IMR-90 (cell line): ENCODE measurements at regions not wholly inside any gene's neighbourhood (a gene's known extent, or its start where the extent isn't known, plus 50 kb on each side); places are given as distances from the start of the nearest gene placed in this dataset.

Experiments
- ATAC-seq: fragments of 200-7000 bp; cut with Tn5 transposase; 2 replicates; pipeline ENCODE4 v1.9.1; 2020; ENCODE audit warnings: low read depth, mild to moderate bottlenecking, moderate library complexity
- BruUV-seq: library from RNA; stranded (reverse); fragments of 400-500 nt; replicated peaks from 2 replicates; lab custom pipeline; 2021; lab: Mats Ljungman, UMichigan
- CTCF ChIA-PET: fragments of 300-600 bp; formaldehyde crosslinking; extraction: SDS; loops from one replicate; lab custom pipeline; 2021; ENCODE audit warnings: antibody characterized with exemption; lab: Yijun Ruan, JAX
- POLR2A ChIA-PET: fragments of 300-600 bp; sonication (Branson Sonifier 250); formaldehyde crosslinking; loops from one replicate; lab custom pipeline; 2022; ENCODE audit warnings: antibody characterized with exemption; ENCODE audit not compliant: unreplicated experiment; lab: Charles Lee
- DNase-seq: peaks from one replicate; pipeline ENCODE4 v3.0.0; 2013
- H2AFZ ChIP-seq: replicated peaks from 2 replicates; pipeline ENCODE3; 2013; ENCODE audit warnings: low read length, mild to moderate bottlenecking; ENCODE audit not compliant: poor library complexity
- H2AK5ac ChIP-seq: 2 replicates; pipeline ENCODE4 v1.6.1; 2013; ENCODE audit warnings: low read depth, low read length, inconsistent platforms
- H2AK9ac ChIP-seq: replicated peaks from 2 replicates; pipeline ENCODE3; 2013; ENCODE audit warnings: mild to moderate bottlenecking, low read depth, low read length, moderate library complexity; ENCODE audit not compliant: poor library complexity
- H2BK120ac ChIP-seq: 2 replicates; pipeline ENCODE4 v1.6.1; 2013; ENCODE audit warnings: low read depth, low read length, inconsistent platforms
- H2BK15ac ChIP-seq: 3 replicates; pipeline ENCODE4 v1.6.1; 2013; ENCODE audit warnings: low read depth, low read length, inconsistent platforms
- H2BK20ac ChIP-seq: 2 replicates; pipeline ENCODE4 v1.6.1; 2013; ENCODE audit warnings: low read depth, mild to moderate bottlenecking, inconsistent platforms, low read length, moderate library complexity
- H2BK5ac ChIP-seq: 2 replicates; pipeline ENCODE4 v1.6.1; 2013; ENCODE audit warnings: mild to moderate bottlenecking, low read depth, low read length, inconsistent platforms; ENCODE audit not compliant: poor library complexity, severe bottlenecking
- H3K14ac ChIP-seq: replicated peaks from 2 replicates; pipeline ENCODE4 v1.6.1; 2013; ENCODE audit warnings: low read depth, low read length, inconsistent platforms
- H3K18ac ChIP-seq: 2 replicates; pipeline ENCODE4 v1.6.1; 2013; ENCODE audit warnings: low read depth, low read length, control low read depth
- H3K23ac ChIP-seq: 2 replicates; pipeline ENCODE4 v1.6.1; 2013; ENCODE audit warnings: low read depth, low read length, inconsistent platforms
- H3K27ac ChIP-seq: 2 replicates; pipeline ENCODE4 v1.5.1; 2013; ENCODE audit warnings: mild to moderate bottlenecking, control low read depth, low read length; ENCODE audit not compliant: insufficient read depth
- H3K27me3 ChIP-seq: 2 replicates; pipeline ENCODE4 v1.6.1; 2013; ENCODE audit warnings: low read length; ENCODE audit not compliant: control insufficient read depth, insufficient read depth
- H3K36me3 ChIP-seq: 2 replicates; pipeline ENCODE4 v1.6.1; 2013; ENCODE audit warnings: low read length, mixed read lengths; ENCODE audit not compliant: control insufficient read depth, insufficient read depth
- H3K4ac ChIP-seq: 2 replicates; pipeline ENCODE4 v1.6.1; 2013; ENCODE audit warnings: low read depth, low read length, inconsistent platforms
- H3K4me1 ChIP-seq: 2 replicates; pipeline ENCODE4 v1.6.1; 2013; ENCODE audit warnings: low read length, mixed read lengths; ENCODE audit not compliant: control insufficient read depth, insufficient read depth
- H3K4me2 ChIP-seq: 2 replicates; pipeline ENCODE4 v1.6.1; 2013; ENCODE audit warnings: low read depth, mild to moderate bottlenecking, control low read depth, low read length, moderate library complexity
- H3K4me3 ChIP-seq: 2 replicates; pipeline ENCODE4 v1.5.1; 2013; ENCODE audit warnings: low read depth, mild to moderate bottlenecking, control low read depth, low read length, moderate library complexity; ENCODE audit not compliant: insufficient read depth
- H3K56ac ChIP-seq: 2 replicates; pipeline ENCODE4 v1.6.1; 2013; ENCODE audit warnings: low read length, inconsistent platforms; ENCODE audit not compliant: insufficient read depth; ENCODE audit errors: extremely low read depth
- H3K79me1 ChIP-seq, 2 experiments: 2 replicates each; pipeline ENCODE4 v1.6.1; 2013; ENCODE audit warnings: low read length in 2 of 2, inconsistent platforms in 1 of 2, low read depth in 1 of 2
- H3K9ac ChIP-seq: 2 replicates; pipeline ENCODE4 v1.6.1; 2013; ENCODE audit warnings: low read depth, low read length, control low read depth
- H3K9me1 ChIP-seq: 2 replicates; pipeline ENCODE4 v1.6.1; 2013; ENCODE audit warnings: low read length, inconsistent platforms; ENCODE audit not compliant: insufficient read depth
- H3K9me3 ChIP-seq: 2 replicates; pipeline ENCODE4 v1.6.1; 2013; ENCODE audit warnings: low read length; ENCODE audit not compliant: control insufficient read depth, insufficient read depth
- H4K20me1 ChIP-seq: 2 replicates; pipeline ENCODE4 v1.6.1; 2013; ENCODE audit warnings: low read length, inconsistent platforms; ENCODE audit not compliant: insufficient read depth
- H4K5ac ChIP-seq: 2 replicates; pipeline ENCODE4 v1.6.1; 2013; ENCODE audit warnings: mild to moderate bottlenecking, low read depth, low read length, control low read depth
- H4K8ac ChIP-seq, 2 experiments: 2 replicates each; pipeline ENCODE4 v1.6.1; 2013; ENCODE audit warnings: low read depth in 2 of 2, low read length in 2 of 2, control low read depth in 1 of 2, inconsistent platforms in 1 of 2
- H4K91ac ChIP-seq: 2 replicates; pipeline ENCODE4 v1.6.1; 2013; ENCODE audit warnings: low read depth, low read length, inconsistent platforms; ENCODE audit not compliant: insufficient read depth
- BHLHE40 ChIP-seq: fragments of 150-350 bp; IDR thresholded peaks from 2 replicates; pipeline ENCODE4 v1.6.1; 2016; ENCODE audit warnings: mild to moderate bottlenecking, low read depth, low read length
- CEBPB ChIP-seq: IDR thresholded peaks from 2 replicates; pipeline ENCODE4 v1.6.1; 2012; ENCODE audit warnings: low read depth, low read length, improper control_type of control experiment
- CHD1 ChIP-seq: IDR thresholded peaks from 2 replicates; pipeline ENCODE4 v1.6.1; 2012; ENCODE audit warnings: low read depth, low read length, improper control_type of control experiment
- FOS ChIP-seq: fragments of 150-350 bp; IDR thresholded peaks from 2 replicates; pipeline ENCODE4 v1.6.1; 2016; ENCODE audit warnings: low read depth, low read length
- MAFK ChIP-seq: IDR thresholded peaks from 2 replicates; pipeline ENCODE4 v1.6.1; 2012; ENCODE audit warnings: low read depth, low read length, improper control_type of control experiment
- MXI1 ChIP-seq: IDR thresholded peaks from 2 replicates; pipeline ENCODE4 v1.6.1; 2012; ENCODE audit warnings: low read depth, mild to moderate bottlenecking, low read length, moderate library complexity, borderline replicate concordance
- NFE2L2 ChIP-seq: fragments of 150-350 bp; IDR thresholded peaks from 2 replicates; pipeline ENCODE4 v1.6.1; 2016; ENCODE audit warnings: low read depth, mild to moderate bottlenecking, low read length
- POLR2A ChIP-seq: IDR thresholded peaks from 2 replicates; pipeline ENCODE4 v1.6.1; 2012; ENCODE audit warnings: mild to moderate bottlenecking, low read depth, low read length
- RAD21 ChIP-seq: IDR thresholded peaks from 2 replicates; pipeline ENCODE4 v1.6.1; 2012; ENCODE audit warnings: low read length, improper control_type of control experiment
- RCOR1 ChIP-seq: IDR thresholded peaks from 2 replicates; pipeline ENCODE4 v1.6.1; 2012; ENCODE audit warnings: mild to moderate bottlenecking, low read length, improper control_type of control experiment; ENCODE audit not compliant: insufficient replicate concordance
- RFX5 ChIP-seq: IDR thresholded peaks from 2 replicates; pipeline ENCODE4 v1.8.0; 2012; ENCODE audit warnings: low read depth, mild to moderate bottlenecking, low read length, moderate library complexity
- SMC3 ChIP-seq: fragments of 150-350 bp; IDR thresholded peaks from 2 replicates; pipeline ENCODE4 v1.6.1; 2016; ENCODE audit warnings: low read depth, mild to moderate bottlenecking, antibody characterized with exemption, low read length, moderate library complexity
- USF2 ChIP-seq: fragments of 150-350 bp; IDR thresholded peaks from 2 replicates; pipeline ENCODE4 v1.6.1; 2017; ENCODE audit warnings: mild to moderate bottlenecking, antibody characterized with exemption, low read length, low read depth
- WGBS, 2 experiments: methylation state at CpG; one replicate each; pipeline versions ENCODE4 v1.1.5 to v1.1.7; 2013; ENCODE audit warnings: missing lambda C conversion rate in 2 of 2; ENCODE audit not compliant: insufficient read length in 1 of 2; ENCODE audit errors: extremely low coverage in 2 of 2; 5-methylcytosine and 5-hydroxymethylcytosine counted together
- dilution Hi-C: fragments of 300-500 bp; cut with HindIII; formaldehyde crosslinking; loops from one replicate; pipeline ENCODE4 v1.14.3; 2018; ENCODE audit warnings: low sequenced_read_pairs; ENCODE audit not compliant: unreplicated experiment
- in situ Hi-C: fragments of 300-500 bp; cut with MboI; formaldehyde crosslinking; loops from 3 replicates; pipeline ENCODE4 v1.14.3; 2019; ENCODE audit warnings: low sequenced_read_pairs, inconsistent platforms, mixed read lengths
- intact Hi-C: fragments of 100-400 bp; cut with micrococcal nuclease; formaldehyde crosslinking; loops from 2 replicates; pipeline ENCODE4 v1.10.0; 2022

- no peak for TF ChIP-seq POLR2A
- no peak for TF ChIP-seq FOS
- TF ChIP-seq RAD21: no peak
- TF ChIP-seq BHLHE40: no peak
- TF ChIP-seq MAFK: no peak
- no peak for TF ChIP-seq MXI1
- no peak for TF ChIP-seq RFX5
- TF ChIP-seq CEBPB: no peak
- TF ChIP-seq SMC3: no peak
- no peak for TF ChIP-seq USF2
- TF ChIP-seq CHD1: no peak
- no peak for TF ChIP-seq NFE2L2
- TF ChIP-seq RCOR1: no peak
- dilution Hi-C loops (no loop called here), in situ Hi-C loops (no loop called here), intact Hi-C loops (no loop called here)
- no TSS peak for BruUV-seq
- no peak overlapping the region for H4K8ac ChIP-seq
- no peak overlapping the region for H4K5ac ChIP-seq
- no peak overlapping the region for H3K18ac ChIP-seq
- no peaks in the 10 kb centered on the region for H3K79me1 ChIP-seq
- H3K4me3 ChIP-seq: no peak overlapping the region
- H3K27ac ChIP-seq: no peak overlapping the region
- H2AK9ac ChIP-seq: no peak overlapping the region
- no peaks in the 10 kb centered on the region for H3K36me3 ChIP-seq
- H2BK5ac ChIP-seq: no peak overlapping the region
- no peak overlapping the region for H2BK15ac ChIP-seq
- no peaks in the 10 kb centered on the region for H3K9me3 ChIP-seq
- H3K14ac ChIP-seq: no peak overlapping the region
- no peak overlapping the region for H2BK20ac ChIP-seq
- no CpG with 5 or more reads among the region's 2 CpGs for WGBS, 2 experiments
- H3K9ac ChIP-seq: no peak overlapping the region
- H3K4ac ChIP-seq: no peak overlapping the region
- H3K4me2 ChIP-seq: no peak overlapping the region
- H4K20me1 ChIP-seq: no peaks in the 10 kb centered on the region
- H2AK5ac ChIP-seq: no peak overlapping the region
- H2BK120ac ChIP-seq: no peak overlapping the region
- ChIA-PET CTCF (no interaction called here), POLR2A (no interaction called here)
- no peak overlapping the region for H4K91ac ChIP-seq
- H2AFZ ChIP-seq: no peak overlapping the region
- no peak for ATAC-seq
- DNase-seq: no peak
- no peaks in the 10 kb centered on the region for H3K9me1 ChIP-seq
- no peaks in the 10 kb centered on the region for H3K4me1 ChIP-seq
- no peak overlapping the region for H3K56ac ChIP-seq
- H3K23ac ChIP-seq: no peak overlapping the region
- H3K27me3 ChIP-seq: no peaks in the 10 kb centered on the region
Observed at GRCh38 chr4:125940426-125940825, 625.7 kb downstream of the FAT4 start.
